Lower leg skin (tissue), 4 donors: ENCODE measurements at regions not wholly inside any gene's neighbourhood (a gene's known extent, or its start where the extent isn't known, plus 50 kb on each side); places are given as distances from the start of the nearest gene placed in this dataset.

Source experiments
- DNase-seq, 2 donors: peaks; one replicate each; pipeline ENCODE4 v3.0.0-alpha.2; 2019; ENCODE audit warnings: low spot score in 2 of 2
- H3K4me3 ChIP-seq: fragments of 200-600 bp; sonication (generic); 2 replicates; pipeline ENCODE4 v1.5.1; 2017; ENCODE audit warnings: mild to moderate bottlenecking, low read depth; ENCODE audit not compliant: poor library complexity, severe bottlenecking
- CTCF ChIP-seq, 3 donors: fragments of 450-650 bp; IDR thresholded peaks; one replicate each; pipeline ENCODE4 v1.5.1; 2016; ENCODE audit warnings: antibody characterized with exemption in 3 of 3, mild to moderate bottlenecking in 3 of 3, moderate library complexity in 2 of 3
- POLR2A ChIP-seq, 2 donors: fragments of 450-650 bp; IDR thresholded peaks; one replicate each; pipeline ENCODE4 v1.6.1; 2016 to 2017; ENCODE audit warnings: antibody characterized with exemption in 2 of 2, mild to moderate bottlenecking in 1 of 2, moderate library complexity in 1 of 2
- WGBS, 2 donors: methylation state at CpG; one replicate each; pipeline ENCODE4 v1.1.5; 2018; 5-methylcytosine and 5-hydroxymethylcytosine counted together
- intact Hi-C: fragments of 100-400 bp; cut with DNase I; formaldehyde crosslinking; loops from one replicate; pipeline ENCODE4 v1.15.0; 2023; ENCODE audit warnings: low total_unique reads

GRCh38 chr11:15744693-15745092, 611.7 kb downstream of the SOX6 start:
- no peak overlapping the region for H3K4me3 ChIP-seq
- intact Hi-C loops = loop anchor here (5.0 kb wide), 1 partner anchor 1397 kb away; no protein-coding TSS in a partner anchor
- 88 to 93% methylated on average over 3 of the region's 3 CpGs for WGBS, 2 donors
- DNase-seq = no peak
- TF ChIP-seq POLR2A (IDR thresholded peaks at IDR 0.05) (no peak), CTCF (IDR thresholded peaks at IDR 0.05) (no peak)

GRCh38 chr11:15745266-15745665, 611.1 kb downstream of the SOX6 start:
- DNase-seq = no peak
- intact Hi-C loops = no loop called here
- 87 to 94% methylated on average over 2 of the region's 2 CpGs for WGBS, 2 donors
- no peak for TF ChIP-seq POLR2A (IDR thresholded peaks at IDR 0.05)
- TF ChIP-seq CTCF (IDR thresholded peaks at IDR 0.05) = no peak
- no peak overlapping the region for H3K4me3 ChIP-seq

- DNase-seq = no peak
- TF ChIP-seq POLR2A (IDR thresholded peaks at IDR 0.05) = no peak
- TF ChIP-seq CTCF (IDR thresholded peaks at IDR 0.05) = no peak
- 91% methylated on average over 2 of the region's 2 CpGs for WGBS, 2 donors
- H3K4me3 ChIP-seq = no peak overlapping the region
- intact Hi-C loops = no loop called here
Measured at GRCh38 chr11:15747671-15748070, 608.7 kb downstream of the SOX6 start.

GRCh38 chr11:15748132-15748531, 608.2 kb downstream of the SOX6 start:
- TF ChIP-seq CTCF (IDR thresholded peaks at IDR 0.05) (no peak), POLR2A (IDR thresholded peaks at IDR 0.05) (no peak)
- H3K4me3 ChIP-seq = no peak overlapping the region
- DNase-seq = no peak
- intact Hi-C loops = no loop called here

- no peak for TF ChIP-seq POLR2A (IDR thresholded peaks at IDR 0.05)
- no peak for TF ChIP-seq CTCF (IDR thresholded peaks at IDR 0.05)
Measured at GRCh38 chr11:15748741-15749140, 607.6 kb downstream of the SOX6 start.

GRCh38 chr11:15750535-15751308, 605.6 kb downstream of the SOX6 start:
- WGBS, 2 donors = 71 to 80% methylated on average over 11 of the region's 11 CpGs

More at GRCh38 chr11:15748741-15749140, 607.6 kb downstream of the SOX6 start:
- no peak for DNase-seq
- intact Hi-C loops = no loop called here
- no peak overlapping the region for H3K4me3 ChIP-seq
- 70 to 87% methylated on average over 2 of the region's 2 CpGs for WGBS, 2 donors

More at GRCh38 chr11:15750535-15751308, 605.6 kb downstream of the SOX6 start:
- H3K4me3 ChIP-seq = no peak overlapping the region
- TF ChIP-seq POLR2A (IDR thresholded peaks at IDR 0.05) = no peak
- no peak for TF ChIP-seq CTCF (IDR thresholded peaks at IDR 0.05)
- no peak for DNase-seq
- intact Hi-C loops = no loop called here
